HUES48 (cell line): ENCODE measurements at regions not wholly inside any gene's neighbourhood (a gene's known extent, or its start where the extent isn't known, plus 50 kb on each side); places are given as distances from the start of the nearest gene placed in this dataset.

Experiments
- H3K27ac ChIP-seq: one replicate; pipeline ENCODE4 v1.7.0; 2013; ENCODE audit warnings: low read depth, low read length, inconsistent platforms
- H3K27me3 ChIP-seq: 2 replicates; pipeline ENCODE4 v1.6.1; 2013; ENCODE audit warnings: mild to moderate bottlenecking, low read length; ENCODE audit not compliant: control insufficient read depth, insufficient read depth
- H3K36me3 ChIP-seq: 2 replicates; pipeline ENCODE4 v1.6.1; 2013; ENCODE audit warnings: low read length; ENCODE audit not compliant: control insufficient read depth, insufficient read depth
- H3K4me1 ChIP-seq: 2 replicates; pipeline ENCODE4 v1.6.1; 2013; ENCODE audit warnings: mild to moderate bottlenecking, low read length; ENCODE audit not compliant: control insufficient read depth, insufficient read depth
- H3K4me3 ChIP-seq: 2 replicates; pipeline ENCODE4 v1.5.1; 2013; ENCODE audit warnings: mild to moderate bottlenecking, low read depth, low read length
- H3K9ac ChIP-seq: 2 replicates; pipeline ENCODE4 v1.6.1; 2013; ENCODE audit warnings: mild to moderate bottlenecking, low read depth, low read length, moderate library complexity
- H3K9me3 ChIP-seq: 2 replicates; pipeline ENCODE4 v1.6.1; 2013; ENCODE audit warnings: low read length; ENCODE audit not compliant: control insufficient read depth, insufficient read depth

- H3K36me3 ChIP-seq: no peaks in the 10 kb centered on the region
- H3K27me3 ChIP-seq: no peaks in the 10 kb centered on the region
- no peak overlapping the region for H3K27ac ChIP-seq
- no peak overlapping the region for H3K9ac ChIP-seq
- no peaks in the 10 kb centered on the region for H3K4me1 ChIP-seq
- H3K9me3 ChIP-seq: no peaks in the 10 kb centered on the region; the same call in 1 of the 2 replicates
- no peak overlapping the region for H3K4me3 ChIP-seq
These were observed 181.4 kb upstream of the HCCS start for GRCh38 chrX:10929747-10930146.

GRCh38 chrX:10930151-10930550 lies 181.0 kb upstream of the HCCS start:
- Histone ChIP-seq H3K27ac (no peak overlapping the region), H3K4me3 (no peak overlapping the region), H3K27me3 (no peaks in the 10 kb centered on the region), H3K9me3 (no peaks in the 10 kb centered on the region; the same call in 1 of the 2 replicates), H3K4me1 (no peaks in the 10 kb centered on the region), H3K9ac (no peak overlapping the region), H3K36me3 (no peaks in the 10 kb centered on the region)

- Histone ChIP-seq H3K27ac (no peak overlapping the region), H3K4me3 (no peak overlapping the region), H3K9me3 (no peaks in the 10 kb centered on the region; the same call in 1 of the 2 replicates), H3K27me3 (no peaks in the 10 kb centered on the region), H3K4me1 (no peaks in the 10 kb centered on the region), H3K9ac (no peak overlapping the region), H3K36me3 (no peaks in the 10 kb centered on the region)
These were observed 179.2 kb upstream of the HCCS start for GRCh38 chrX:10931976-10932375.

GRCh38 chrX:10932842-10933440 lies 178.2 kb upstream of the HCCS start:
- no peak overlapping the region for H3K9ac ChIP-seq
- H3K9me3 ChIP-seq: no peaks in the 10 kb centered on the region; the same call in 1 of the 2 replicates
- H3K27ac ChIP-seq: no peak overlapping the region
- no peaks in the 10 kb centered on the region for H3K36me3 ChIP-seq
- no peaks in the 10 kb centered on the region for H3K27me3 ChIP-seq
- no peaks in the 10 kb centered on the region for H3K4me1 ChIP-seq
- no peak overlapping the region for H3K4me3 ChIP-seq

- Histone ChIP-seq H3K27me3 (no peaks in the 10 kb centered on the region), H3K27ac (no peak overlapping the region)
These were observed 175.6 kb upstream of the HCCS start for GRCh38 chrX:10935501-10935900.

GRCh38 chrX:10936976-10937375 lies 174.2 kb upstream of the HCCS start:
- no peak overlapping the region for H3K4me3 ChIP-seq
- H3K36me3 ChIP-seq: no peaks in the 10 kb centered on the region
- no peak overlapping the region for H3K27ac ChIP-seq
- no peak overlapping the region for H3K9ac ChIP-seq
- H3K4me1 ChIP-seq: no peaks in the 10 kb centered on the region
- no peaks in the 10 kb centered on the region for H3K27me3 ChIP-seq
- no peaks in the 10 kb centered on the region for H3K9me3 ChIP-seq

More at GRCh38 chrX:10935501-10935900, 175.6 kb upstream of the HCCS start:
- Histone ChIP-seq H3K36me3 (no peaks in the 10 kb centered on the region), H3K9me3 (no peaks in the 10 kb centered on the region), H3K9ac (no peak overlapping the region), H3K4me3 (no peak overlapping the region), H3K4me1 (no peaks in the 10 kb centered on the region)

- H3K36me3 ChIP-seq: no peaks in the 10 kb centered on the region
- H3K4me3 ChIP-seq: no peak overlapping the region
- no peaks in the 10 kb centered on the region for H3K4me1 ChIP-seq
- no peak overlapping the region for H3K27ac ChIP-seq
- no peaks in the 10 kb centered on the region for H3K9me3 ChIP-seq
- H3K27me3 ChIP-seq: no peaks in the 10 kb centered on the region
- H3K9ac ChIP-seq: no peak overlapping the region
These were observed 172.7 kb upstream of the HCCS start for GRCh38 chrX:10938365-10938923.

- H3K4me3 ChIP-seq: no peak overlapping the region
- no peaks in the 10 kb centered on the region for H3K9me3 ChIP-seq
- H3K36me3 ChIP-seq: no peaks in the 10 kb centered on the region
- H3K27me3 ChIP-seq: no peaks in the 10 kb centered on the region
- no peak overlapping the region for H3K9ac ChIP-seq
- H3K27ac ChIP-seq: no peak overlapping the region
- no peaks in the 10 kb centered on the region for H3K4me1 ChIP-seq
These were observed 171.7 kb upstream of the HCCS start for GRCh38 chrX:10939424-10939823.

GRCh38 chrX:10944136-10944885 lies 166.8 kb upstream of the HCCS start:
- no peaks in the 10 kb centered on the region for H3K4me1 ChIP-seq
- no peak overlapping the region for H3K4me3 ChIP-seq
- no peaks in the 10 kb centered on the region for H3K27me3 ChIP-seq
- H3K36me3 ChIP-seq: no peaks in the 10 kb centered on the region
- H3K9me3 ChIP-seq: no peaks in the 10 kb centered on the region
- no peak overlapping the region for H3K27ac ChIP-seq
- H3K9ac ChIP-seq: no peak overlapping the region

GRCh38 chrX:10945498-10945897 lies 165.6 kb upstream of the HCCS start:
- peaks cover 7% of the 10 kb centered on the region; the same call in 1 of the 2 replicates for H3K4me1 ChIP-seq
- no peak overlapping the region for H3K9ac ChIP-seq
- H3K9me3 ChIP-seq: no peaks in the 10 kb centered on the region
- no peak overlapping the region for H3K27ac ChIP-seq
- H3K27me3 ChIP-seq: no peaks in the 10 kb centered on the region
- H3K4me3 ChIP-seq: no peak overlapping the region
- H3K36me3 ChIP-seq: no peaks in the 10 kb centered on the region

GRCh38 chrX:10949541-10949940 lies 161.6 kb upstream of the HCCS start:
- no peak overlapping the region for H3K9ac ChIP-seq

More at GRCh38 chrX:10949541-10949940, 161.6 kb upstream of the HCCS start:
- Histone ChIP-seq H3K27me3 (no peaks in the 10 kb centered on the region), H3K4me3 (no peak overlapping the region), H3K36me3 (no peaks in the 10 kb centered on the region), H3K4me1 (peaks cover 28% of the 10 kb centered on the region), H3K27ac (no peak overlapping the region), H3K9me3 (0 out of 2 replicates have a peak, but pooled peaks cover 4% of the 10 kb centered on the region)
